Mammary epithelial cell (primary cell): ENCODE measurements at regions not wholly inside any gene's neighbourhood (a gene's known extent, or its start where the extent isn't known, plus 50 kb on each side); places are given as distances from the start of the nearest gene placed in this dataset.

Experiments
- CTCF ChIP-seq, 2 donors: IDR thresholded peaks in 1 of 2; conservative IDR thresholded peaks in 1 of 2; 2 replicates each; pipeline ENCODE4 v1.5.1; 2011 to 2012; ENCODE audit warnings: inconsistent platforms in 2 of 2, low read length in 2 of 2, mild to moderate bottlenecking in 2 of 2, control low read depth in 1 of 2, low read depth in 1 of 2; ENCODE audit not compliant: insufficient read depth in 1 of 2; ENCODE audit errors: extremely low read depth in 1 of 2
- EZH2 ChIP-seq: IDR thresholded peaks from 2 replicates; pipeline ENCODE4 v1.6.1; 2012; ENCODE audit warnings: low read length, inconsistent platforms, borderline replicate concordance

GRCh38 chr4:74522251-74522991 is 77.5 kb downstream of the AREG start:
- TF ChIP-seq CTCF (conservative IDR thresholded peaks at IDR 0.05 in 1 of 2, IDR thresholded peaks at IDR 0.05 in 1 of 2; ENCODE audit: extremely low read depth in 1 of 2, insufficient read depth in 1 of 2, low read depth in 1 of 2, low read length in 2 of 2) (no peak), EZH2 (no peak)
